ENCODE measurements at regions not wholly inside any gene's neighbourhood (a gene's known extent, or its start where the extent isn't known, plus 50 kb on each side); places are given as distances from the start of the nearest gene placed in this dataset.

DNA sequence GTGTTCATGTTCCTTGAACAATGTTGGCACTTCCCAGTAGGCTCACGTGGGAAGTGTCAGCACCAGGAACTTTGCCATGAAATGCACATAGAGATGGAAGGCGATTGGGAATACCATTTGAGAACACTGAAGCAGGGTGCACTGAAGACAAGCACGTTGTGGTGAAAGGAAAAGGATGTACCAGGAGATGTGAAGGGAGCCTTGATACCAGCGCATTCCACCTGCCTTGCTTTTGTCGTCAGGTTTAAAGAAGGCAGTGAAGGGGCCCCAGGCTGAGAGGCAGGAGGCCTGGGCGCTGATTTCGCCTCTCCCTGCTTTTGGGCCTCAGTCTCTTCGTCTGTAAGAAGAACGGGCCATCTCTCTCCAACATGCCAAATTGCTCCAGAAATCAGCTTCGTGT, 194.5 kb upstream of the HES1 start:
- Histone ChIP-seq H3K4me3 (no peak overlapping the region), H3K27me3 (no peaks in the 10 kb centered on the region), H3K27ac (no peak overlapping the region), H3K9me3 (no peaks in the 10 kb centered on the region), H3K4me1 (no peaks in the 10 kb centered on the region), H3K36me3 (no peaks in the 10 kb centered on the region)
- TF ChIP-seq, protein P1, sequence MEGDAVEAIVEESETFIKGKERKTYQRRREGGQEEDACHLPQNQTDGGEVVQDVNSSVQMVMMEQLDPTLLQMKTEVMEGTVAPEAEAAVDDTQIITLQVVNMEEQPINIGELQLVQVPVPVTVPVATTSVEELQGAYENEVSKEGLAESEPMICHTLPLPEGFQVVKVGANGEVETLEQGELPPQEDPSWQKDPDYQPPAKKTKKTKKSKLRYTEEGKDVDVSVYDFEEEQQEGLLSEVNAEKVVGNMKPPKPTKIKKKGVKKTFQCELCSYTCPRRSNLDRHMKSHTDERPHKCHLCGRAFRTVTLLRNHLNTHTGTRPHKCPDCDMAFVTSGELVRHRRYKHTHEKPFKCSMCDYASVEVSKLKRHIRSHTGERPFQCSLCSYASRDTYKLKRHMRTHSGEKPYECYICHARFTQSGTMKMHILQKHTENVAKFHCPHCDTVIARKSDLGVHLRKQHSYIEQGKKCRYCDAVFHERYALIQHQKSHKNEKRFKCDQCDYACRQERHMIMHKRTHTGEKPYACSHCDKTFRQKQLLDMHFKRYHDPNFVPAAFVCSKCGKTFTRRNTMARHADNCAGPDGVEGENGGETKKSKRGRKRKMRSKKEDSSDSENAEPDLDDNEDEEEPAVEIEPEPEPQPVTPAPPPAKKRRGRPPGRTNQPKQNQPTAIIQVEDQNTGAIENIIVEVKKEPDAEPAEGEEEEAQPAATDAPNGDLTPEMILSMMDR (IDR thresholded peaks at IDR 0.05) = no peak
- no peak for TF ChIP-seq POLR2A (IDR thresholded peaks at IDR 0.05)
- TF ChIP-seq POLR2AphosphoS5 (IDR thresholded peaks at IDR 0.05) = no peak
- DNase-seq (ENCODE audit: low spot score in 2 of 2) = no peak
- intact Hi-C loops (cut with DNase I; ENCODE audit: low total_unique reads) = no loop called here

DNA sequence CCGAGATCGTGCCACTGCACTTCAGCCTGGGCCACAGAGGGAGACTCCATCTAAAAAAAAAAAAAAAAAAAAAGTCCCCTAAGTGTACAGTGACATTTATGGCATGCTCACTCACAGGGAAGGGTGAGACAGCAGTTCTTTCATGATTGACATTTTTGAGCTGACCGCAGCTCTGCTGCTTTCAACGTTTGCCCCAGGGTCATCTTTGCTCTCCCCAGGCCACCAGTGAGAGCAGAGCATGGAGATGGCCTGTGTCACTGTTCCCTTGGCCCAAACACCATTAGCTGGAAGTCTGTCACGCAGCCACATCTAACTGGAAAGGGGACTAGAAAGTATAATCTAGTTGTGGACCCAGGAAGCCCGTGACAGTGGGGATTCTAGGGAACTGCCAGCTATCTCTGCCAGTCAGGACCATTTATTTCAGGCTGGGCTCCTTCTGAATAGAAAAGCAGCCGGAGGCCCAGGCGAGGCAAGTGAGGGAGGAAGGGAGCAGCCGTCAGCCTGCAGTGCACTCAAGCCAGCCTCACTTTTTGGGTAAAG, 193.4 kb upstream of the HES1 start:
- no peaks in the 10 kb centered on the region for H3K4me1 ChIP-seq
- H3K36me3 ChIP-seq = no peaks in the 10 kb centered on the region
- intact Hi-C loops (cut with DNase I; ENCODE audit: low total_unique reads) = no loop called here
- TF ChIP-seq POLR2AphosphoS5 (IDR thresholded peaks at IDR 0.05) = no peak
- TF ChIP-seq, protein P1 (IDR thresholded peaks at IDR 0.05) = no peak
- TF ChIP-seq POLR2A (IDR thresholded peaks at IDR 0.05) = no peak
- H3K27me3 ChIP-seq = no peaks in the 10 kb centered on the region
- no peak for DNase-seq (ENCODE audit: low spot score in 2 of 2)
- no peak overlapping the region for H3K4me3 ChIP-seq
- H3K27ac ChIP-seq = no peak overlapping the region
- H3K9me3 ChIP-seq = no peaks in the 10 kb centered on the region

GRCh38 chr3:193943200-193943599, 192.7 kb upstream of the HES1 start:
- Histone ChIP-seq H3K9me3 (no peaks in the 10 kb centered on the region), H3K4me1 (no peaks in the 10 kb centered on the region), H3K27me3 (no peaks in the 10 kb centered on the region), H3K27ac (no peak overlapping the region), H3K36me3 (no peaks in the 10 kb centered on the region), H3K4me3 (no peak overlapping the region)
- DNase-seq (ENCODE audit: low spot score in 2 of 2) = no peak
- TF ChIP-seq POLR2AphosphoS5 (IDR thresholded peaks at IDR 0.05) = no peak
- TF ChIP-seq POLR2A (IDR thresholded peaks at IDR 0.05) = no peak
- TF ChIP-seq, protein P1 (IDR thresholded peaks at IDR 0.05) = no peak
- intact Hi-C loops (cut with DNase I; ENCODE audit: low total_unique reads) = no loop called here

- TF ChIP-seq, protein P1 (IDR thresholded peaks at IDR 0.05) = no peak
- TF ChIP-seq POLR2A (IDR thresholded peaks at IDR 0.05) (no peak), POLR2AphosphoS5 (IDR thresholded peaks at IDR 0.05) (no peak)
- no peak for DNase-seq (ENCODE audit: low spot score in 2 of 2)
- no peaks in the 10 kb centered on the region for H3K27me3 ChIP-seq
- intact Hi-C loops (cut with DNase I; ENCODE audit: low total_unique reads) = no loop called here
- no peaks in the 10 kb centered on the region for H3K36me3 ChIP-seq
- H3K9me3 ChIP-seq = no peaks in the 10 kb centered on the region
- no peaks in the 10 kb centered on the region for H3K4me1 ChIP-seq
- H3K27ac ChIP-seq = no peak overlapping the region
- H3K4me3 ChIP-seq = no peak overlapping the region
Observed at GRCh38 chr3:193943851-193944517, 192.0 kb upstream of the HES1 start.

DNA sequence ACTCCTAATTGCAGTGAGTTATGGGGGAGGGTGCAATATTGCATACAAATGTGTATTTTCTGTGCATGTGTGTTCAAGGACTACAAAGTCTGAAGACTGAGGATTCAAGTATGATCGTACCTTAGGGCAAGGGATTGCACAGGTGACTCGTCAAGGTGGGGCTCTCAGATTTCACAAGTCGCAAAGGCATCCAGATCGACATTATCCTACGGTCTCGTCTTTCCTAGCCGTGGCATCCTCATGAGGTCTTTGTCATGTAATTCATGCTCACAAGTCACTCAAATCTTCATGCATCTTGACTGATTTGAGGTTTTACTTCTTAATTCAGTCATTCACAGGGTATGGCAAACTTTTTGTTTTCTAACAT, 191.4 kb upstream of the HES1 start:
- Histone ChIP-seq H3K36me3 (no peaks in the 10 kb centered on the region), H3K4me3 (no peak overlapping the region), H3K27me3 (no peaks in the 10 kb centered on the region), H3K9me3 (no peaks in the 10 kb centered on the region), H3K4me1 (no peaks in the 10 kb centered on the region), H3K27ac (no peak overlapping the region)
- no peak for DNase-seq (ENCODE audit: low spot score in 2 of 2)
- intact Hi-C loops (cut with DNase I; ENCODE audit: low total_unique reads) = no loop called here
- TF ChIP-seq, protein P1 (IDR thresholded peaks at IDR 0.05) = no peak
- TF ChIP-seq POLR2AphosphoS5 (IDR thresholded peaks at IDR 0.05) = no peak
- no peak for TF ChIP-seq POLR2A (IDR thresholded peaks at IDR 0.05)
